OCI-LY3 (cell line): ENCODE measurements at regions not wholly inside any gene's neighbourhood (a gene's known extent, or its start where the extent isn't known, plus 50 kb on each side); places are given as distances from the start of the nearest gene placed in this dataset.

Source experiments
- EZH2phosphoT487 ChIP-seq: fragments of 200-600 bp; shearing (Covaris generic); IDR thresholded peaks from 2 replicates; pipeline ENCODE4 v1.6.1; 2018; ENCODE audit warnings: antibody characterized with exemption, mixed run types, low read depth
- TF ChIP-seq, protein P1 (sequence below): fragments of 200-600, 300-600 bp; sonication (generic); IDR thresholded peaks from 2 replicates; pipeline ENCODE4 v1.5.1; 2014; ENCODE audit warnings: antibody characterized with exemption, low read length, low read depth

DNA sequence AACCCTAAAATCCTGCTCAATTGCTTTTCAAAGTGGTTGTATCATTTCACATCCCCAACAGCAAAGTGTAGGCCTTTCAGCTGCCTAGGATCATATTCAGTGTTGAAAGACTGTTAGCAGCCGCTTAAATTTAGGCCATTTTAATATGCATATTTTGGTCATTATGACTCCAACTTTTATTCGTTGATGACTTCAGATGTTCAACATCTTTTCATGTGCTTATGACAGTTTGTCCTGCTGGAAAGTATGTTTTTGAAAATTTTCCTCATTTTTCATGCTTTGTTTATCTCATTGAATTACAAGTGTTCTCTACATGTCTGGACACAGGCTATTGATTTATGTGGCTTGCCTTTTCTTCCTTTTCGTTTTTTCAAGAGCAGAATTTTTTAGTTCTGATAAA, 244.0 kb downstream of the THBS2 start:
- TF ChIP-seq, protein P1, sequence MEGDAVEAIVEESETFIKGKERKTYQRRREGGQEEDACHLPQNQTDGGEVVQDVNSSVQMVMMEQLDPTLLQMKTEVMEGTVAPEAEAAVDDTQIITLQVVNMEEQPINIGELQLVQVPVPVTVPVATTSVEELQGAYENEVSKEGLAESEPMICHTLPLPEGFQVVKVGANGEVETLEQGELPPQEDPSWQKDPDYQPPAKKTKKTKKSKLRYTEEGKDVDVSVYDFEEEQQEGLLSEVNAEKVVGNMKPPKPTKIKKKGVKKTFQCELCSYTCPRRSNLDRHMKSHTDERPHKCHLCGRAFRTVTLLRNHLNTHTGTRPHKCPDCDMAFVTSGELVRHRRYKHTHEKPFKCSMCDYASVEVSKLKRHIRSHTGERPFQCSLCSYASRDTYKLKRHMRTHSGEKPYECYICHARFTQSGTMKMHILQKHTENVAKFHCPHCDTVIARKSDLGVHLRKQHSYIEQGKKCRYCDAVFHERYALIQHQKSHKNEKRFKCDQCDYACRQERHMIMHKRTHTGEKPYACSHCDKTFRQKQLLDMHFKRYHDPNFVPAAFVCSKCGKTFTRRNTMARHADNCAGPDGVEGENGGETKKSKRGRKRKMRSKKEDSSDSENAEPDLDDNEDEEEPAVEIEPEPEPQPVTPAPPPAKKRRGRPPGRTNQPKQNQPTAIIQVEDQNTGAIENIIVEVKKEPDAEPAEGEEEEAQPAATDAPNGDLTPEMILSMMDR, result no peak
- no peak for TF ChIP-seq EZH2phosphoT487
